Sigmoid colon (tissue), 6 donors: ENCODE measurements at regions not wholly inside any gene's neighbourhood (a gene's known extent, or its start where the extent isn't known, plus 50 kb on each side); places are given as distances from the start of the nearest gene placed in this dataset.

ENCODE experiments used
- DNase-seq: peaks from one replicate; pipeline ENCODE4 v3.0.0-alpha.2; 2019
- H3K27ac ChIP-seq, 4 donors: fragments of 200-600 bp; sonication (generic); one replicate each; pipeline ENCODE4 v1.5.1; 2016 to 2019; ENCODE audit warnings: mild to moderate bottlenecking in 1 of 4
- H3K27me3 ChIP-seq, 3 donors: fragments of 200-600 bp; sonication (generic); one replicate each; pipeline ENCODE4 v1.5.1; 2019; ENCODE audit warnings: mild to moderate bottlenecking in 1 of 3
- H3K36me3 ChIP-seq, 4 donors: fragments of 200-600 bp; sonication (generic); one replicate each; pipeline ENCODE4 v1.5.1; 2016 to 2019
- H3K4me1 ChIP-seq, 4 donors: fragments of 200-600 bp; sonication (generic); one replicate each; pipeline ENCODE4 v1.5.1; 2017 to 2019
- H3K4me3 ChIP-seq, 4 donors: fragments of 200-600 bp; sonication (generic); one replicate each; pipeline ENCODE4 v1.5.1; 2017 to 2019; ENCODE audit warnings: mild to moderate bottlenecking in 2 of 4, moderate library complexity in 1 of 4
- H3K9me3 ChIP-seq, 4 donors: fragments of 200-600 bp in 3 of 4; sonication (generic) in 3 of 4; one replicate each; pipeline versions ENCODE4 v1.5.1 to v1.6.1; 2013 to 2019
- CTCF ChIP-seq, 4 experiments: fragments of 450-650 bp in 3 of 4; fragments of 200-600 bp in 1 of 4; IDR thresholded peaks; one replicate each; pipeline ENCODE4 v1.5.1; 2016 to 2019; ENCODE audit warnings: antibody characterized with exemption in 4 of 4, mild to moderate bottlenecking in 3 of 4, moderate library complexity in 2 of 4
- EP300 ChIP-seq, 4 donors: sonication (generic); formaldehyde crosslinking; IDR thresholded peaks; one replicate each; pipeline ENCODE4 v1.6.1; 2017; ENCODE audit warnings: antibody characterized with exemption in 4 of 4
- POLR2A ChIP-seq, 2 donors: fragments of 450-650 bp; IDR thresholded peaks; one replicate each; pipeline ENCODE4 v1.6.1; 2016; ENCODE audit warnings: antibody characterized with exemption in 2 of 2, mild to moderate bottlenecking in 2 of 2, moderate library complexity in 2 of 2
- POLR2AphosphoS5 ChIP-seq, 4 donors: sonication (generic); formaldehyde crosslinking; IDR thresholded peaks; one replicate each; pipeline ENCODE4 v1.6.1; 2017; ENCODE audit warnings: antibody characterized with exemption in 4 of 4
- WGBS, 2 donors: extraction: QIAGEN DNeasy Blood & Tissue Kit; methylation state at CpG; one replicate each; pipeline ENCODE4 v1.1.7; 2013; 5-methylcytosine and 5-hydroxymethylcytosine counted together
- intact Hi-C: fragments of 100-400 bp; cut with DNase I; formaldehyde crosslinking; loops from one replicate; pipeline ENCODE4 v1.15.1; 2023
- donor health status: healthy with polysubstance abuse.
- donor health status: healthy.

GRCh38 chr7:46679671-46680070 lies 758.6 kb upstream of the IGFBP3 start:
- intact Hi-C loops, result no loop called here
- Histone ChIP-seq H3K36me3 (no peaks in the 10 kb centered on the region), H3K4me1 (peaks cover 0 to 6% (median 2%) of the 10 kb centered on the region in 4 donors), H3K9me3 (no peaks in the 10 kb centered on the region), H3K27ac (no peak overlapping the region), H3K4me3 (no peak overlapping the region), H3K27me3 (no peaks in the 10 kb centered on the region)
- no peak for DNase-seq
- no peak for TF ChIP-seq POLR2A (IDR thresholded peaks at IDR 0.05)
- TF ChIP-seq EP300 (IDR thresholded peaks at IDR 0.05), result no peak
- TF ChIP-seq POLR2AphosphoS5 (IDR thresholded peaks at IDR 0.05), result no peak
- TF ChIP-seq CTCF (IDR thresholded peaks at IDR 0.05), result no peak

DNA sequence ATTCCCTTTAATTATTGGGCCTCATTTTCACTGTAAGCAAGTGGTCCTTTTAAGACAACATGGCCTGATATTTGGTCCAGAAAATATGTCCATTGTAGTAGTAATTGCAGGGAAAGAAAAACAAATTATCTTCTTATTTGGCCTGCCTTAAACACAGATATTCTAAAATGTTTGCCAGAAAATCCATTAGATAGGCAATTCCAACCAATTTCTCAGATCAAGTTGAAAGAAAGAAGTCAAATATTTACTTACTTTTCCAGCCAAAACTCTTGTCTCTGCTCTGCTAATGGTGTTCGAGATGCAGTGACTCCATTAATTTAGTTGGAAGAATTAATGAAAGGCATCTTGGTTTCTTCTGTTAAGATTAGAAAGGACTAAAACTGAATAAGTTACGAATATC lies 757.3 kb upstream of the IGFBP3 start:
- intact Hi-C loops, result no loop called here
- Histone ChIP-seq H3K9me3 (no peaks in the 10 kb centered on the region), H3K27me3 (no peaks in the 10 kb centered on the region), H3K4me3 (no peak overlapping the region), H3K27ac (no peak overlapping the region), H3K4me1 (peaks cover 0 to 6% (median 2%) of the 10 kb centered on the region in 4 donors), H3K36me3 (no peaks in the 10 kb centered on the region)
- TF ChIP-seq POLR2A (IDR thresholded peaks at IDR 0.05), result no peak
- no peak for TF ChIP-seq POLR2AphosphoS5 (IDR thresholded peaks at IDR 0.05)
- no peak for TF ChIP-seq CTCF (IDR thresholded peaks at IDR 0.05)
- TF ChIP-seq EP300 (IDR thresholded peaks at IDR 0.05), result no peak
- WGBS, 2 donors, result 73 to 81% methylated on average over 2 of the region's 2 CpGs
- DNase-seq, result no peak

GRCh38 chr7:46675456-46675855 lies 754.4 kb upstream of the IGFBP3 start:
- Histone ChIP-seq H3K4me3 (no peak overlapping the region), H3K27ac (no peak overlapping the region), H3K9me3 (no peaks in the 10 kb centered on the region), H3K27me3 (no peaks in the 10 kb centered on the region), H3K4me1 (no peaks in the 10 kb centered on the region), H3K36me3 (no peaks in the 10 kb centered on the region)
- TF ChIP-seq POLR2AphosphoS5 (IDR thresholded peaks at IDR 0.05), result no peak
- no peak for TF ChIP-seq POLR2A (IDR thresholded peaks at IDR 0.05)
- TF ChIP-seq EP300 (IDR thresholded peaks at IDR 0.05), result no peak
- TF ChIP-seq CTCF (IDR thresholded peaks at IDR 0.05), result no peak
- intact Hi-C loops, result no loop called here
- DNase-seq, result no peak
- 93% methylated on average over 4 of the region's 4 CpGs for WGBS, 2 donors

GRCh38 chr7:46672861-46673260 lies 751.8 kb upstream of the IGFBP3 start:
- H3K27me3 ChIP-seq, result no peaks in the 10 kb centered on the region
- H3K4me1 ChIP-seq, result no peaks in the 10 kb centered on the region
- intact Hi-C loops, result no loop called here
- WGBS, 2 donors, result 71 to 80% methylated on average over 2 of the region's 2 CpGs
- no peak for DNase-seq
- H3K36me3 ChIP-seq, result no peaks in the 10 kb centered on the region
- no peak overlapping the region for H3K4me3 ChIP-seq
- no peaks in the 10 kb centered on the region for H3K9me3 ChIP-seq
- no peak for TF ChIP-seq POLR2A (IDR thresholded peaks at IDR 0.05)
- no peak for TF ChIP-seq CTCF (IDR thresholded peaks at IDR 0.05)
- TF ChIP-seq EP300 (IDR thresholded peaks at IDR 0.05), result no peak
- TF ChIP-seq POLR2AphosphoS5 (IDR thresholded peaks at IDR 0.05), result no peak
- no peak overlapping the region for H3K27ac ChIP-seq

DNA sequence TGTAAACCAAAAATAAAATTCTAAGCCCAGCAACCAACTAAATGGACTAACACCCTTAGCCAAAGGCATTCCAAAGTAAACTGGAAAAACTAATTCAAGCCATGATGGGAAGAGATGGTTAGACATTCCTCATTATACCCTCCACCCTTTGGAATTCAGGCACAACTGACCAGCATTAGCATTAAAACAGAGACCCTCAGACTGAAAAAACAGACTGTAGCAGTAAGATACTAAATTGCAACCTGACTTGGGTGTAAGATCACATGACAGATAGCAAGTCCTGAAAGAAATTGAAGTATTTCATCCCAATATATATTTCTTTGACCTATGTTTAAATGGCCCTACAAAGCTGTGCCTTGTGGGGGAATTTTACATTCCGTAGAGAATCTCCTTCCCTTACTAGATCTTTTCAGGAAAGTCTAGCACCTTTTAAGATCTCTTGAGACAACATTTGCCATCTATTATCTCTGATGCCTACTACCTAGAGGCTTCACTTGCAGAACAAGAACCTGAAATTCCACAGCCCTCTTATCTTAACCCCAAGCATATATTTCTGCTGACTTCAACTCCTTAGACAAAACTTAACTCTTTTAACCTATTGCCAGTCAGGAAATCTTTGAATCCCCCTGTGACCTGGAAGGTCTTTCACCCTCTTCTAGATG lies 750.2 kb upstream of the IGFBP3 start:
- no peaks in the 10 kb centered on the region for H3K9me3 ChIP-seq
- intact Hi-C loops, result no loop called here
- no peak overlapping the region for H3K4me3 ChIP-seq
- TF ChIP-seq POLR2AphosphoS5 (IDR thresholded peaks at IDR 0.05), result no peak
- no peak for TF ChIP-seq EP300 (IDR thresholded peaks at IDR 0.05)
- no peak for TF ChIP-seq CTCF (IDR thresholded peaks at IDR 0.05)
- no peak for TF ChIP-seq POLR2A (IDR thresholded peaks at IDR 0.05)
- H3K27ac ChIP-seq, result no peak overlapping the region
- H3K27me3 ChIP-seq, result no peaks in the 10 kb centered on the region
- DNase-seq, result no peak
- no peaks in the 10 kb centered on the region for H3K4me1 ChIP-seq
- H3K36me3 ChIP-seq, result no peaks in the 10 kb centered on the region
- 79 to 88% methylated on average over 1 of the region's 1 CpG for WGBS, 2 donors
